Trophoblast cell (in vitro differentiated cells and primary cell): ENCODE measurements at regions not wholly inside any gene's neighbourhood (a gene's known extent, or its start where the extent isn't known, plus 50 kb on each side); places are given as distances from the start of the nearest gene placed in this dataset.

Experiments used
- DNase-seq, 2 donors: peaks; one replicate each; pipeline ENCODE4 v3.0.0-alpha.2; 2016
- H2AFZ ChIP-seq: 2 replicates; pipeline ENCODE4 v1.6.1; 2013; ENCODE audit warnings: low read length, moderate library complexity, mild to moderate bottlenecking; ENCODE audit not compliant: insufficient read depth, poor library complexity
- H2AK5ac ChIP-seq: 2 replicates; pipeline ENCODE4 v1.6.1; 2013; ENCODE audit warnings: mild to moderate bottlenecking, low read length
- H2BK120ac ChIP-seq: 2 replicates; pipeline ENCODE4 v1.6.1; 2013; ENCODE audit warnings: low read length, mild to moderate bottlenecking, moderate library complexity; ENCODE audit not compliant: insufficient read depth, poor library complexity
- H2BK12ac ChIP-seq: 2 replicates; pipeline ENCODE4 v1.6.1; 2013; ENCODE audit warnings: mild to moderate bottlenecking, low read length, moderate library complexity
- H2BK5ac ChIP-seq: 2 replicates; pipeline ENCODE4 v1.6.1; 2013; ENCODE audit warnings: low read length, low read depth, moderate library complexity, mild to moderate bottlenecking; ENCODE audit not compliant: poor library complexity
- H3K14ac ChIP-seq: 2 replicates; pipeline ENCODE4 v1.6.1; 2013; ENCODE audit warnings: mild to moderate bottlenecking, low read length
- H3K18ac ChIP-seq: 2 replicates; pipeline ENCODE4 v1.6.1; 2013; ENCODE audit warnings: mild to moderate bottlenecking, low read length
- H3K23ac ChIP-seq: 2 replicates; pipeline ENCODE4 v1.6.1; 2013; ENCODE audit warnings: low read length
- H3K27ac ChIP-seq: 2 replicates; pipeline ENCODE4 v1.5.1; 2013; ENCODE audit warnings: low read depth, mild to moderate bottlenecking, inconsistent platforms, low read length, moderate library complexity
- H3K27me3 ChIP-seq: 2 replicates; pipeline ENCODE4 v1.6.1; 2013; ENCODE audit warnings: inconsistent platforms, mild to moderate bottlenecking, low read length, moderate library complexity; ENCODE audit not compliant: insufficient read depth
- H3K36me3 ChIP-seq, 2 experiments: 1 replicate in 1 of 2; 2 replicates in 1 of 2; pipeline ENCODE4 v1.6.1; 2013; ENCODE audit warnings: low read length in 2 of 2, mild to moderate bottlenecking in 2 of 2, moderate library complexity in 1 of 2; ENCODE audit not compliant: insufficient read depth in 2 of 2, control insufficient read depth in 1 of 2
- H3K4ac ChIP-seq: 2 replicates; pipeline ENCODE4 v1.6.1; 2013; ENCODE audit warnings: low read depth, mild to moderate bottlenecking, low read length, moderate library complexity
- H3K4me1 ChIP-seq, 2 experiments: 1 replicate in 1 of 2; 2 replicates in 1 of 2; pipeline ENCODE4 v1.6.1; 2013; ENCODE audit warnings: low read length in 2 of 2, mild to moderate bottlenecking in 2 of 2, moderate library complexity in 1 of 2; ENCODE audit not compliant: insufficient read depth in 2 of 2, control insufficient read depth in 1 of 2
- H3K4me2 ChIP-seq: 2 replicates; pipeline ENCODE4 v1.6.1; 2013; ENCODE audit warnings: inconsistent platforms, mild to moderate bottlenecking, low read length, moderate library complexity
- H3K4me3 ChIP-seq: 2 replicates; pipeline ENCODE4 v1.5.1; 2013; ENCODE audit warnings: mild to moderate bottlenecking, low read depth, low read length, inconsistent platforms
- H3K79me1 ChIP-seq: one replicate; pipeline ENCODE4 v1.6.1; 2013; ENCODE audit warnings: low read length
- H3K79me2 ChIP-seq: 2 replicates; pipeline ENCODE4 v1.6.1; 2013; ENCODE audit warnings: low read length, mild to moderate bottlenecking; ENCODE audit not compliant: control insufficient read depth, insufficient read depth, poor library complexity
- H3K9ac ChIP-seq: 2 replicates; pipeline ENCODE4 v1.6.1; 2013; ENCODE audit warnings: mild to moderate bottlenecking, low read length
- H3K9me3 ChIP-seq: 2 replicates; pipeline ENCODE4 v1.6.1; 2013; ENCODE audit warnings: low read depth, mild to moderate bottlenecking, control low read depth, inconsistent platforms, low read length; ENCODE audit not compliant: insufficient read depth
- H4K12ac ChIP-seq: 2 replicates; pipeline ENCODE4 v1.6.1; 2013; ENCODE audit warnings: low read depth, mild to moderate bottlenecking, low read length, moderate library complexity
- H4K8ac ChIP-seq: 2 replicates; pipeline ENCODE4 v1.6.1; 2013; ENCODE audit warnings: low read depth, mild to moderate bottlenecking, low read length, moderate library complexity
- H4K91ac ChIP-seq: one replicate; pipeline ENCODE4 v1.6.1; 2013; ENCODE audit warnings: low read depth, mild to moderate bottlenecking, low read length, moderate library complexity
- WGBS: extraction: QIAGEN DNeasy Blood & Tissue Kit; methylation state at CpG from one replicate; pipeline ENCODE4 v1.1.7; 2013; ENCODE audit warnings: missing lambda C conversion rate; ENCODE audit not compliant: insufficient read length, insufficient coverage; ENCODE audit errors: extremely low coverage; 5-methylcytosine and 5-hydroxymethylcytosine counted together

GRCh38 chr18:6650747-6651146 is 78.8 kb upstream of the ARHGAP28 start:
- Histone ChIP-seq H3K9ac (no peak overlapping the region), H3K14ac (no peak overlapping the region), H3K27me3 (no peaks in the 10 kb centered on the region), H2AFZ (no peak overlapping the region), H3K4me3 (no peak overlapping the region), H2BK5ac (no peak overlapping the region), H3K79me1 (peaks cover 3% of the 10 kb centered on the region), H2AK5ac (no peak overlapping the region), H2BK120ac (no peak overlapping the region), H4K8ac (no peak overlapping the region), H2BK12ac (no peak overlapping the region), H3K27ac (no peak overlapping the region), H4K91ac (no peak overlapping the region), H3K4ac (no peak overlapping the region), H4K12ac (no peak overlapping the region), H3K4me2 (no peak overlapping the region), H3K18ac (no peak overlapping the region), H3K23ac (no peak overlapping the region), H3K4me1 (peaks cover 2 to 5% of the 10 kb centered on the region in 2 experiments), H3K36me3 (no peaks in the 10 kb centered on the region), H3K79me2 (no peaks in the 10 kb centered on the region), H3K9me3 (peaks cover 2% of the 10 kb centered on the region)
- peak in 1 of 2 donors; percentile 87 for DNase-seq
- WGBS: no CpG with 5 or more reads among the region's 6 CpGs

GRCh38 chr18:6652098-6652497 is 77.4 kb upstream of the ARHGAP28 start:
- Histone ChIP-seq H3K27me3 (no peaks in the 10 kb centered on the region), H3K18ac (no peak overlapping the region), H4K91ac (no peak overlapping the region), H4K12ac (no peak overlapping the region), H3K9me3 (peaks cover 2% of the 10 kb centered on the region), H2BK120ac (no peak overlapping the region), H3K36me3 (no peaks in the 10 kb centered on the region), H3K79me1 (no peaks in the 10 kb centered on the region), H3K9ac (no peak overlapping the region), H3K4me3 (no peak overlapping the region), H3K14ac (no peak overlapping the region), H2AK5ac (no peak overlapping the region), H3K23ac (no peak overlapping the region), H3K4me1 (peaks cover 1 to 2% of the 10 kb centered on the region in 2 experiments), H2BK12ac (no peak overlapping the region), H4K8ac (no peak overlapping the region), H3K79me2 (no peaks in the 10 kb centered on the region), H3K4ac (no peak overlapping the region), H3K27ac (no peak overlapping the region), H2BK5ac (no peak overlapping the region), H3K4me2 (no peak overlapping the region), H2AFZ (no peak overlapping the region)
- peak in 1 of 2 donors; percentile 60 for DNase-seq

- H3K4me2 ChIP-seq: no peak overlapping the region
- H3K4me1 ChIP-seq: no peaks in the 10 kb centered on the region
- no peak overlapping the region for H4K8ac ChIP-seq
- no peaks in the 10 kb centered on the region for H3K79me2 ChIP-seq
- H3K18ac ChIP-seq: no peak overlapping the region
- no peak overlapping the region for H2AFZ ChIP-seq
- H2BK120ac ChIP-seq: no peak overlapping the region
- H3K79me1 ChIP-seq: no peaks in the 10 kb centered on the region
- no peaks in the 10 kb centered on the region for H3K27me3 ChIP-seq
- DNase-seq: no peak
- H4K12ac ChIP-seq: no peak overlapping the region
- H2AK5ac ChIP-seq: no peak overlapping the region
- H3K4me3 ChIP-seq: no peak overlapping the region
- no peak overlapping the region for H4K91ac ChIP-seq
- no peak overlapping the region for H3K9ac ChIP-seq
- no peak overlapping the region for H3K23ac ChIP-seq
- H2BK12ac ChIP-seq: no peak overlapping the region
- peaks cover 2% of the 10 kb centered on the region for H3K9me3 ChIP-seq
- H3K36me3 ChIP-seq: no peaks in the 10 kb centered on the region
- no peak overlapping the region for H3K27ac ChIP-seq
- no peak overlapping the region for H2BK5ac ChIP-seq
- H3K14ac ChIP-seq: no peak overlapping the region
- no CpG with 5 or more reads among the region's 2 CpGs for WGBS
- H3K4ac ChIP-seq: no peak overlapping the region
Measured at GRCh38 chr18:6653880-6654279, 75.6 kb upstream of the ARHGAP28 start.

GRCh38 chr18:6659963-6660725 is 69.4 kb upstream of the ARHGAP28 start:
- peaks cover 2 to 11% of the 10 kb centered on the region in 2 experiments for H3K4me1 ChIP-seq
- H3K79me1 ChIP-seq: peaks cover 7% of the 10 kb centered on the region
- no peaks in the 10 kb centered on the region for H3K9me3 ChIP-seq
- no peaks in the 10 kb centered on the region for H3K36me3 ChIP-seq
- H3K27ac ChIP-seq: no peak overlapping the region
- H2BK120ac ChIP-seq: no peak overlapping the region
- no peaks in the 10 kb centered on the region for H3K79me2 ChIP-seq
- H3K4me3 ChIP-seq: no peak overlapping the region
- no peak overlapping the region for H3K4ac ChIP-seq
- peak overlapping the region; percentile 59 for H2BK5ac ChIP-seq
- no peak for DNase-seq
- WGBS: no CpG with 5 or more reads among the region's 7 CpGs
- H3K14ac ChIP-seq: no peak overlapping the region
- no peak overlapping the region for H3K23ac ChIP-seq
- H2BK12ac ChIP-seq: peak overlapping the region; percentile 59
- H2AFZ ChIP-seq: no peak overlapping the region
- peak overlapping the region; percentile 19 for H3K4me2 ChIP-seq
- no peak overlapping the region for H3K18ac ChIP-seq
- no peak overlapping the region for H4K12ac ChIP-seq
- H4K8ac ChIP-seq: no peak overlapping the region
- H2AK5ac ChIP-seq: no peak overlapping the region
- H3K9ac ChIP-seq: no peak overlapping the region
- H3K27me3 ChIP-seq: no peaks in the 10 kb centered on the region
- peak overlapping the region; percentile 62 for H4K91ac ChIP-seq
